ENCODE measurements at regions not wholly inside any gene's neighbourhood (a gene's known extent, or its start where the extent isn't known, plus 50 kb on each side); places are given as distances from the start of the nearest gene placed in this dataset.
"Not testable (repeated sequence)": the region's sequence is repeated elsewhere in the genome, so short reads cannot be mapped to it uniquely, and the experiment has no call there.

DNA sequence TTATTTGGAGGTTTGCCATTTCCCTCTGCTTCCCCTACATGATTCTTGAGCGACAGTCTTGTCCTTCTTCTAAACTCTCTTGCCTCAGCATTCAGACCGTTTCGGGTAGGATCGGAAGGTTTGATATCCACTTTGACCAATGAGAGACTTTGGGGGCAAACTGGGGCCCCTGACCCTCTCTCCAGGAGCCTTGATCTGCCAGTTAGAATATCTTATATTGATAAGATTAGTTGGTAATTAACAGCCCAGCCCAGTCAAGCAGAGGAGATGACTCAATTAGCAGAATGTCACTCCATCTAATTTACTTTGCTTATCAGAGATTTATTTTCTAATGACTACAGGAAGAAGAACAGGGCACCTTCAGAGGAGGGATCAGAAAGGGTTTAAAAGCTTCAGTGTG is 532.8 kb downstream of the XYLT1 start:
- DNase-seq (ENCODE audit: low spot score): no peak

DNA sequence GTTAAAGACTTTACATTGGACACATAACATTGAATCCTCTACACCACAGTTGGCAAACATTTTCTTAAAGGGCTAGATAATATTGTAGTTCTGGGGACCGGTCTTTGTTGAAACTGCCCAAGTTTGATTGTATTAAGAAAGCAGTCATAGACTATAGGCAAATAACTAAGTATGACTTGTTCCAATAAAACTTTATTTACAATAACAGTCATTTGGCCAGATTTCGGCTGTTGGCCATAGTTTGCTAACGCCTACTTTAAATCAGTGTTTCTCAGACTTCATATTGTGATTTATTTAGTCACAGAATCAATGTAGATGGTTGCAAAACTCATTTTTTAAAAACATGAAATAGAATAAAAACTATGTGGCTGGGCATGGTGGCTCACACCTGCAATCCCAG is 531.8 kb downstream of the XYLT1 start:
- DNase-seq (ENCODE audit: low spot score): no peak

DNA sequence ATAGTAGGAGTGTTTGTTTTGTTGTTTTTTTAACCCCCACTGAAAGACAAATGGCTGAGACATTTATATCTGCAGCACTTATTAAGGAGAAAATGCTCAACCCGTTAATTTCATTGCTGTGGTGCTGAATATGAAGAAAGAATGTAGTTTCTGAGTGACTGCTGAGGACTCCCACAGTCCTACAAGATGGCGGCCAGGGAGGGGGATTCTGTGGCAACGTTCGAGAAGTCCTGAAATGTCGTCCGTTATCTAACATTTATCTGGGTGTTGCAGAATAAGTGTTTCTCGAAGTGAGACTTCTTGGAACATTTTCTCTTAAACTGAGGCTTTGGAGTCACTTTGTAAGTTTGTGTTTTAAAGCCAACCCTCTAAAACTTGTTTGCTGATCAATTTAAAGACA is 530.4 kb downstream of the XYLT1 start:
- no peak for DNase-seq (ENCODE audit: low spot score)

DNA sequence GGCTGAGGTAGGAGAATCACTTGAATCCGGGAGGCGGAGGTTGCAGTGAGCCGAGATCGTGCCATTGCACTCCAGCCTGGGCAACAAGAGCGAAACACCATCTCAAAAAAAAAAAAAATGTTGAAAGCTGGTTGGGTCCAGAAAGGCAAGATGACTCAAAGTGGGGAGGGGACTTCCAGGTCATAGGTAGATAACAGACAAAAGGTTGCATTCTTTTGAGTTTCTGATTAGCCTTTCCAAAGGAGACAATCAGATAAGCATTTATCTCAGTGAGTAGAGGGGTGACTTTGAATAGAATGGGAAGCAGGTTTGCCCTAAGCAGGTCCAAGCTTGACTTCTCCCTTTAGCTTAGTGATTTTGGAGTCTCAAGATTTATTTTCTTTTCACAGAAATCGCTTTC is 527.9 kb downstream of the XYLT1 start:
- not testable (repeated sequence) for DNase-seq (ENCODE audit: low spot score)

DNA sequence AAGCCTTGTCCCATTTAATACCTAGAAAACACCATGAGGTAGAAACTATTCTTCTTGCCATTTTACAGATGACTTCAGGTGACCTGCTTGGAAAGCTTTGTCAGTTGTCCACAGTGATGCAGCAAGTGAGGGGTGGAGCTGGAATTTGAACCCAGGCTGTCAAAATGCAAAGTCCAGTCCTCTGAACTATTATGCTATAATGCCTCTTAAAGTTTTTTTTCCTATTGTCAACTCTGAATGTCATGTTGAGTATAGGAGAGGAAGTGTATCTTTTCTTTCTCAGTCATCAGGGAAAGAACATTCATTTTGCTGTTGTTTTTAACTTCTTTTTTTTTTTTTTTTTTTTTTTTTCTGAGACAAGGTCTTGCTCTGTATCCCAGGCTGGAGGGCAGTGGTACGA is 525.6 kb downstream of the XYLT1 start:
- DNase-seq (ENCODE audit: low spot score): no peak

DNA sequence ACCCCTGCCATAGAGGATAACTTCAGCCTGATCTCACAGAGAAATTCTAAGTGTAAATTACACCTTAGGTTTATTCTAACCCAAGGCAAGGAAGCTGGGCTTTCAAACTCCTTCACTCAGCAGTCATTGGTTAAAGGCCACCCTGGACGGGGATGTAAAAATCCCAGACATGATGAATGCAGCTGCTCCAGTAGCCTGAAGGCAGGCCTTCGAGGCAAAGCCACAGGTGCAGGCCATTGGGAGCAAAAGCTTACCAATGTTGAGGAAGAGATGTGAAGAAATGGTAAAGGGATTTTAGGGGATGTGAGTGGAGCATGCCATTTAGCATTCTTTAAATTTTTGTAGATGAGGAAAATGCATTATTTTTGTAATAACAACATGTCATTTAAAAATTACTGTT is 514.4 kb downstream of the XYLT1 start:
- DNase-seq (ENCODE audit: low spot score): no peak

DNA sequence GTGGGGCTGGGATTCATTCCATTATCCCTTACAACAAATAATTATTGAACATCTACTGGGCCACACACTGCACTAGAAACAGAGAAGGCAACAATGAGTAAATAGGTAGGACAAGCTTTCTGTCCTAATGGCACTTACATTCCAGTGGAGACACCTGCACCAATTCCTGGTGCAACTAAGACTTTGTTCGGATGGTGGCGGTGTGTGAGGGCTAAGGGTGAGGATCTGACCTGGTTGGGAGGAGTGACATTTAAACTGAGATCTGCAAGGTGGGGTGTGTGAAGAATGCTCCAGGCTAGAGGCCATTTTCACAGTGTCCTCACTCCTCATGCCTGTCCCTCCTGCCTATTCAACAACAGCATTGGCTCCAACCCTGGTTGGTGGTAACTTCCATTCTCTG is 510.0 kb downstream of the XYLT1 start:
- no peak for DNase-seq (ENCODE audit: low spot score)

DNA sequence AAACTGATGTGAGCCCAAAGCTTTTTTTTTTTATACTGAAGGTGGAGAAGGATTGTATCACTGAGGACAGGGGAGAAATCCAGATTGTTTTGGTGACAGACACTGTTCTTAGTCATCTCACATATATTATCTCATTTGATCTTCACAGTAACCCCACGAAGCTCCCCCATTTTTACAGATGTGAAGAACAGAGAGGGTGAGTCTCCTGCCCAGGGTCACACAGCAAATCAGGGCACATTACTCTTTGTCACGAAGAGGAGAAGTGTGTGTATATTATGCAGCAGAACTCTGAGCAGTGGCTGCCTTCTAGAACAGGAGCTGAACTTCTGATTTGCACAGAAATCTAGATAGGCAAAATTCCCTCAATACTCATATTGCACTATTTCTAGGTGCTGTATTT is 504.3 kb downstream of the XYLT1 start:
- DNase-seq (ENCODE audit: low spot score): no peak

DNA sequence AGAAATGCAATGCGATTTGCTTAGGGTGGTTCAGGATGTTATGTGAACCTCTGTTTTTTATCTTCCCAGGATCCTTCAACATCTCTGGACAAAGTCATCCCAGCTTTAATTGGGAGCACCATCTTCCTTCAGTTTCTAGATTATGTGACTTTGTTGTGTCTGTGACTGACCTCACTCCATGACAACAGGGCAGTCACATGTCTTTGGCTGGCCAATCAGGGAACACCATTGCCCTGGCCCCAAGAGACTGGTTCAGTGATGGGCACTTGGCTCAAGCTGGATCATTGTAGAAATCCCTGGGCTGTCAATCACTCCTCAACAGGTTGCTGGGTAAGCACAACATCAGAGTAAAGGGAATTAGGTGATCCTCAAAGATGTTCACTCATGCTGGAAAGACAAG is 499.7 kb downstream of the XYLT1 start:
- DNase-seq (ENCODE audit: low spot score): no peak

DNA sequence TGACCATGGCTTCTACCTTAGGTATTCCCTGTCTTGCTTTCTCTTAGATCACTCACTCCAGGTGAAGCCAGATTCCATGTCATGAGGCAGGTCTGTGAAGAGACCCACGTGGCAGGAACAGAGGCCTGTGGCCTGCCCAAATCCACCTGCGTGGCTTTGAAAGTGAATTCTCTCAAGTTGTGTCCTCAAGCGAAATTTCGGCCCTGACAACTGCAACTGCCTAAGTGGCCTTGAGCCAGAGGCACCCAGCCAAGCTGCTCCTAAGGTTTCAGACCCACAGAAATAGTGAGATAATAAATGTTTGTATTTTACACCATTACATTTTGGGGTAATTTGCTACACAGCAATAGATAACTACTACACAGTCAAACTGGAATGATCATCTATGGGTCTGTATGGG is 497.9 kb downstream of the XYLT1 start:
- DNase-seq (ENCODE audit: low spot score): no peak

DNA sequence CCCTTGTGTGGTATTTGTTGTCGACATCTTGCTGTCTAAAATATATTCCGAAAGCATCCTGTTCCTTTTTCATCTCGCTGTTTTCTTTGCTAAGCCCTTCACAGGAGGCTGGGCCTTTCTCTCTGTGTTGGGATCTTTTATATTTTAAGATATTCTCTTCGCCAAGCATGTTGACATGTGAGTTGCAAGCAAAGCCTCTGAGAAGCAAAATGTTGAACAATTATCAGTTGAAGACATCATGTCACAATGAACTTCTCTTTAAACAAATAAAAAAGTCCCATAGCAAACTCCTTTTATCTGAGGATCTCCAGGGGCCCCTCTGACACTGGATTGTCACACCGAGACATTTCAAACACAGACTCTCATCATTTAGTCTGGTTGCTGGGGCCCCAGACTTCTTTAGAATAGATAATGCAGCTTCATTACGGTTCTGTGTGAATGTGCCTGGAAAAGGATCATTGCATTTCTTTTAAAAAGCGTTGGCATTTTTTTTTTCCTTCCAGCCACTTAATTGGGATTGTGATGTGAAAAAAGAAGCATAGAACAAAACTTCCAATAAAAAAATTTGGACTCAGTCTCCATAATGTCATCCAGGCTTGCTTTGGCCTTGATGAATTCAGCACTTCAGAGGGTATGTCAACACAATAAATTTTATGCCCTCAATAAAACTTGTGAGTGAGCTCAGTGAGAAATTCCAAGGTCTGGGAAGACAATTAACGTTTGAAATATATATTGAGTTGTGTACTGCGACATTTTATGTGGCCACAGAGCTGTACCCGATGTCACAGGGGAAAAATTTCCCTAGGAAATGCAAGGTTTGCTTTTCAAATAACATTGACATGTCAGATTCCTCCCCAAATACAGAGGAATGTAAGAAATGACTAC is 496.8 kb downstream of the XYLT1 start:
- no peak for DNase-seq (ENCODE audit: low spot score)

DNA sequence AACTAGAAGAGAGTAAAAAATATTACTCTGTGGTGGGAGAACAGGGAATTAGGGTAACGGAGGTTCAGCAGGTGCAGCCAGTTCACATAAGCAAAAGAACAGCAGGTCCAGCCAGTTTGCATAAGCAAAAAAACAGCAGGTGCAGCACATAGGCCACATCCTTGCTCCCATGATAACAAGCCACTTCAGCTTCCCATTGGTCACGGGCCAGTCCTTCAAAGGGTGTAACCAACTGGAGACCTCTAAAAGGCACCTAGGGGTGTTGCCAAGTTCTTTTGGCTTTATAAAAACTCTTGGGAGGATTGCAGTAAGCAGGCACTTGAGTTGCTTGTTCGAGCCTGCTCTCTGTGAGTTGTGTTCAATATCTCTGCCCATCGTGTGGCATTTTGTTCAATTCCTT is 488.1 kb downstream of the XYLT1 start:
- no peak for DNase-seq (ENCODE audit: low spot score)

DNA sequence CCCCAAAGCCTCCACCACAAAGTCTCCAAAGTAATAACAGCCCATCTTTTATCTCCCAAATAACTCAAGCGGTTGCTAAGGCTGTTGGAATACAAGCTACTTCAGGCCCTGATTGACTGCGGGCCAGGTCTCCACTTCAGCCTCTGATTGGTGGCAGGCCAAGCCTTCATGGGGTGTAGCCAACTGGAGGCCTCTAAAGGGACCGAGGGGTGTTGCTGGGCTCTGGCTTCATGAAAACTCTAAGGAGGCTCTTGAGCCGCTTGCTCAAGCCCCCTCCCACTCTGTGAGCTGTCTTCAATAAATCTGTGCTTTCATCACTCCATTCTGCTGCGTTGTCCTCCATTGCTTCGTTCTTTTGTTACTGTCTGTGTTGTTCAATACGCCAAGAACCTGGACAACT is 487.2 kb downstream of the XYLT1 start:
- no peak for DNase-seq (ENCODE audit: low spot score)

DNA sequence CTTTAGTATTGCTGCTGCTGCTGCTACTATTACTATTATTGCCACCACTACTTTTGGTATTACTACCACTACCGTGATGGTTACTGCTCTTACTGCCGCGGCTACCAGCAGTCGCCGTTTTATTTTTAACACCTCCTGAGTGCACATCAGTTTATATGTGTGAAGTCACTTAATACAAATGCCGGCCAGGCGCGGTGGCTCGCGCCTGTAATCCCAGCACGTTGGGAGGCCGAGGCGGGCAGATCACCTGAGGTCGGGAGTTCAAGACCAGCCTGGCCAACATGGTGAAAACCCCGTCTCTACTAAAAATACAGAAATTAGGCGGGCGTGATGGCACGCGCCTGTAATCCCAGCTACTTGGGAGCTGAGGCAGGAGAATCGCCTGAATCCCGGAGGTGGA is 486.7 kb downstream of the XYLT1 start:
- DNase-seq (ENCODE audit: low spot score): not testable (repeated sequence)

DNA sequence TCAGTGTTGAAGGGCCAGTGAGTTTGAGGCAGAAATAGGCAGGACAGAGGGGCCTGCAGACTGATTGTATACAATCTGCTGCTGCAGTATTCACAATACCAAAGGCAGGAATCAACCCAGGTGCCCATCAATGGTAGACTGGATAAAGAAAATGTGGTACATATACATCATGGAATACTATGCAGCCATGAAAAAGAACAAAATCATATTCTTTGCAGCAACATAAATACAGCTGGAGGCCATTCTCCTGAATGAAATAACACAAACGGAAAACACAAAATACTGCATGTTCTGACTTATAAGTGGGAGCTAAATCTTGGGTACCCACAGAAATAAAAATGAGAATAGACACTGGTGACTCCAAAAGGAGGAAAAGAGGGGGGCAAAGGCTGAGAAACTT is 485.1 kb downstream of the XYLT1 start:
- DNase-seq (ENCODE audit: low spot score): no peak

DNA sequence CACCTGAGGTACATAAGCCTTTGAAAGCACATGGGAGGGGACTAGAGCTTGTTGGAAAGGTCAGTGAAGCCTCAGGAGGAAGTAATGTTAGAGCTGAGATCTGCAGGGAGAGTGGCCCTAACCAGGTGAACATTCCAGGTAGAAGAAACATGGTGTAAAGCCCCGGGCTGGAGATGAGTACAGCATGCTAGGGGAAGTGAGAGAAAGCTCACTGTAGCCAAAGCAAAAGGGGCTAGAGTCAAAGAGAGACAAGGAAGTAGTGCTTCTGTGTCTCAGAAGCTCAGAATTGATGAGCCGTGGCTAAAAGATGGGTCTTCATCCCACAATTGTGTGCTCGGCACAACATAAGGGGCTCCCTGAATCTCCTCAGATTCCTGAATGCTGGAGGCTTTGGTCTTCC is 481.8 kb downstream of the XYLT1 start:
- DNase-seq (ENCODE audit: low spot score): no peak

DNA sequence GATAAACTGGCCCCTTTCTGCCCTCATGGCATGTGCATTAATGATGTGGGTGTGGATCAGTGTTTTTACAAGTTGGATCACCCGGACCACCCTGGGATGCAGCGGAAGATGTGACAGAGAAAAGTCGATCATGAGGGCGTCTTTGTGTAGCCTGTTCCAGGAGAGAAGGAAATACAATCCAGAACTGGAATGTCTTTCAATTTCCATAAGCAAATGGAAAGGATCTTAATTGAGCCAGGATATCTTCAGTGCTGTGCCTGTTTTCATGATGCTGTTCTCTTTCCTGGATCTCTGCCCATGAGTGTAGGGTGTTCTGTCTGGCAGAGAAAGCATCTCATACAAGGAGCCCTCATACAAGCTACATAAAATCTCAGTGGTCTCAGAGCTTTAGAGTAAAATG is 481.4 kb downstream of the XYLT1 start:
- DNase-seq (ENCODE audit: low spot score): no peak

DNA sequence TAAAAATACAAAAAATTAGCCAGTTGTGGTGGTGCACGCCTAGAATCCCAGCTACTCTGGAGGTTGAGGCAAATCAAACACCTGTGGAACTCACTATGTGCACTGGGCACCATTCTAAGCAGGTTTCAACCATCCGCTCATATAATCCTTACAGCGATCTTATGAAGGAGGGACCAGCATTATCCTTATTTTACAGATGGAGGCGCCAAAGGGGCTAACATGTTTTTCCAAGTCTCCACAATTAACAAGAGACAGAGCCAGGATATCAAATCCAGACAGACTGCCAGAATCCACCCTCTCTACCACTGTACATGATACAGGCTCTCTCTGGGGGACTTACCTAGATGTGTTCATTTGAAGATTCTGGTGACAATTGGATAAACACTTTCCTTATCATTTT is 479.0 kb downstream of the XYLT1 start:
- no peak for DNase-seq (ENCODE audit: low spot score)

DNA sequence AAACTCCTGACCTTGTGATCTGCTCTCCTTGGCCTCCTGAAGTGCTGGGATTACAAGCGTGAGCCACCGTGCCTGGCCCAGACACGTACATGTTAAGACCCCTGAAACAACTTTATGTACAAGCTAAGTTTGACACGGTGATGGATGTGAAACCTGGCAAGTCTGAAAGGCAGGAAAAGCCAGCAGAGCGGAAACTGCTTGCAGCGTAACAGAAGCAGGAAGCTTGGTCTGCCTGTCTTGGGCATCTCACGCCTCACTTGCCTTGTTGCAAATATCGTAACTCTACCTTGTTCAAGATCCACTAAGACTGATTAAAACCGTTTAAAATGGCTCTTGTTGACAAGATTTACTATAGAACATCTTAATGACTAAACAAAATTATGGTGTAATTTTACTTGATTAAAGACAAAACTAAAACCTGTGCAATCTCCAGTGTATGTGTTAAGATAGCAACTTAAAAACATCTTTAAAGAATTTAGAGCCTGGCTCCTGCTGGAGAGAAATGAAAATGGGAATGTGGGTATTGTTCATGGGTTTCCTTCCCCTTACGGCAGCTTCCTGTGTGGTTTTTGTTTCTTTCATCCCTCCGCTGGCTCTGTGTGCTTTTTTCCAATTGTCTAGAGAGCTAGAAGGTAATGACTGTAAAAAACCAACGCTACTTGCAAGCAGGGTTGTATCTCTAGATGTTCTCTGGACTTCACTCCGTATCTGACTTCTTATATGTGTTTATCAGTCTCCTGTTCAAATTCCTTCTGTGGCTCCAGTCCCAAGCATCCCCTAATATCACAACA is 477.6 kb downstream of the XYLT1 start:
- peak; percentile 13 for DNase-seq (ENCODE audit: low spot score)

DNA sequence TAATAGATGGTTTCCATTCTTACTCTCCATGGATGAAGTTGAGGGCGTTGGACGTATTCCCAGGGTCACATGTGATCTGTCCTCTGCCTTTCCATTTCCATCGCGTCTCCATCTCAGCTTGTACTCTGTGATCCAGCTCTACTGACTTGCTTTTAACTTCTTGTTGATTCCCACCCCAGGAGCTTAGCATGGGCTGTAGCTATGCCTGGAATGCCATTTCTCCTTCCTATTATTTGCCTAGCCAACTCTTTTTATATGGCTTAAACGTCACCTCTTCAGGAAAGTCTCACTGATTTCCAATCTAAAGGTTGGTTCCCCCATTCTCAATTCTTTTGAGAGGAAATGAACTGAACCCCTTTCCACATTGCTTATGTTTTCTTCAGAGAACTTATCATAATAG is 475.9 kb downstream of the XYLT1 start:
- DNase-seq (ENCODE audit: low spot score): no peak

DNA sequence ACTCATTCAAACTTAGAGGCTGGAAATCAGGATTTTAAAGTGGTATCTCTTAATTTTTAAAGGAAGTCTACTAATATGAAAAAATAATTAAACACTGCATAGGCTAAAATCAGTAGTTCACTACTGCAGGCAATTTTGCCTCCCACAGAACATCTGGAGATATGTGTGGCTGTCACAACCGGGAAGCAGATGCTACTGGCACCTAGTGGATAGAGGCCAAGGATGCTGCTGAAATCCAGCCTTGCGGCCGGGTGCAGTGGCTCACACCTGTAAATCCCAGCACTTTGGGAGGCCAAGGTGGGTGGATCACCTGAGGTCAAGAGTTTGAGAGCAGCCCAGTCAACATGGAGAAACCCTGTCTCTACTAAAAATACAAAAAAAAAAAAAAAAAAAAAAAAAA is 473.9 kb downstream of the XYLT1 start:
- no peak for DNase-seq (ENCODE audit: low spot score)

DNA sequence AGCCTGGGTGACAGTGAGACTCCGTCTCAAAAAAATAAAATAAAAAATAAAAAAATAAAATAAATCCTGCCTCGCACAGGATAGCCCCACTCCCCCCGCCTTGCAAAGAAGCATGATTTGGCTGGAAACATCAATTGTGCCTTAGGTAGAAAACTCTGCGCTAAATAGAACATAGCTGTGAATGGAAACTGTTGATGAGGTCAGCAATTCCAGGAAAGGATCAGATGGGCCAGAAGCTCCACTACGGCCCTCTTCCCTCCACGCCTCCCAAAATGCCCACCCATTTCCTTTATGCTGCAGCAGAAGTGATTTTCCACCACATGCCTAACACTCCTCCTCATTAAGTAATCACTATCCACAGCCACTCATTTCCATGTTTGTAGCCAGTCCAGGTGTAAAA is 473.4 kb downstream of the XYLT1 start:
- no peak for DNase-seq (ENCODE audit: low spot score)

DNA sequence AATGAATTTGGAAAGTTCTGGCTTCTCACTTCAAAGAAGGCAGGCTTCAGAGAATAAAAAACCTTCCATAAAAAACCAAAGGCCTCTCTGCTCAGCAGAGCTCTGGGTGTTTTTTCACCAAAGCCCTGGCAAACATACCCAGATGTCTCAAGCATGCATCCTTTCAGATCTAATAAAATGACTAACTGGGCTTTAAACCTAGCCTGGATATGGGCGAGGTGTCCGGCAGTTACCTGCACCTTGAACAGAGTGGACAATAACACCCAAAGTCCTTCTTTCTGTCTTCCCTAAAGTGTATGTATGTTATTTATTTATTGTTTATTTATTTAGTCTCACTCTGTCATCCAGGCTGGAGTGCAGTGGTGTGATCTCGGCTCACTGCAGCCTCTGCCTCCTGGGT is 469.3 kb downstream of the XYLT1 start:
- no peak for DNase-seq (ENCODE audit: low spot score)

DNA sequence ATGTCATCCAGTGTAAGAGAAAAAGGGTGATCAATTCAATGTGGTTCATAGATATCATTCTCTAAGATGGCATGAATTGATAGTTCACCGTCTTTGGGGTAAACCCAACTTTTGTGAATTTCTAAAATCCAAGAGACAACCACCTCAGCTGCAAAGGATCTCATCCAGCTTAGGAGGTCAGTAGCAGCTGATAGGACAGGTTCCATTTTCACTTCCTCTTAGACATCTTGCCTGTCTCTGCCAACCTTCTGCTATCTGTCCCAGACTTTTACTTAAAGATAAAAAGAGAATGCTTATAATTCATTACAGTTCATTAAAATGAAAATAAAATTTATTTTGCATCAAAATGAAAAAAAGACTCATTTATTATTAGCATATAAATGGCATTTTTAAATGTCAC is 468.2 kb downstream of the XYLT1 start:
- no peak for DNase-seq (ENCODE audit: low spot score)
